ENCODE measurements at regions not wholly inside any gene's neighbourhood (a gene's known extent, or its start where the extent isn't known, plus 50 kb on each side); places are given as distances from the start of the nearest gene placed in this dataset.

DNA sequence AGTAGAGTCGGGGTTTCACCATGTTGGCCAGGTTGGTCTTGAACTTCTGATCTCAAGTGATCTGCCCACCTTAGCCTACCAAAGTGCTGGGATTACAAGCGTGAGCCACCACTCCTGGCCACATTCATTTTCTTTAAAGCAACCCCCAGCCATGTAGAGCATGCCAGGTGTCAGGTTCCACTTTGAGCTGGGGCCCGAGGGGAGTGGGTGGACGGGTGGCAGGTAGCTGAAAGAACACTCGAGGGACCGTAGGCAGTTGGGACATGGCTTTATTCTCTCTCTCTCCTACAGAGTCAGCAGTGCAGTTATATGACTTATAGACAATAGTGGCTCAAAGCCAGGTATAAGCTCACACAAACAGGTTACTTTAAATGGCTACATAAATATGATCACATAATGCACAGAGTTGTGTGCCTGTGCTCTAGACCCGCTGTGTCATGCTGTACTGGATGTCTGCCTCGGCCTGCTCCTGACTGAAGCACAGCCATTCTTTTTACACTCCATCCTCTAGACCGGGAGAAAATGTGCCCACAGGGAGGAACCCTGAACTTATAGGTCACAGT, 60.5 kb upstream of the FAM120A start:
- no peak overlapping the region for H3K4me3 ChIP-seq
- TF ChIP-seq POLR2A (IDR thresholded peaks at IDR 0.05): no peak
- TF ChIP-seq, protein P1, sequence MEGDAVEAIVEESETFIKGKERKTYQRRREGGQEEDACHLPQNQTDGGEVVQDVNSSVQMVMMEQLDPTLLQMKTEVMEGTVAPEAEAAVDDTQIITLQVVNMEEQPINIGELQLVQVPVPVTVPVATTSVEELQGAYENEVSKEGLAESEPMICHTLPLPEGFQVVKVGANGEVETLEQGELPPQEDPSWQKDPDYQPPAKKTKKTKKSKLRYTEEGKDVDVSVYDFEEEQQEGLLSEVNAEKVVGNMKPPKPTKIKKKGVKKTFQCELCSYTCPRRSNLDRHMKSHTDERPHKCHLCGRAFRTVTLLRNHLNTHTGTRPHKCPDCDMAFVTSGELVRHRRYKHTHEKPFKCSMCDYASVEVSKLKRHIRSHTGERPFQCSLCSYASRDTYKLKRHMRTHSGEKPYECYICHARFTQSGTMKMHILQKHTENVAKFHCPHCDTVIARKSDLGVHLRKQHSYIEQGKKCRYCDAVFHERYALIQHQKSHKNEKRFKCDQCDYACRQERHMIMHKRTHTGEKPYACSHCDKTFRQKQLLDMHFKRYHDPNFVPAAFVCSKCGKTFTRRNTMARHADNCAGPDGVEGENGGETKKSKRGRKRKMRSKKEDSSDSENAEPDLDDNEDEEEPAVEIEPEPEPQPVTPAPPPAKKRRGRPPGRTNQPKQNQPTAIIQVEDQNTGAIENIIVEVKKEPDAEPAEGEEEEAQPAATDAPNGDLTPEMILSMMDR (IDR thresholded peaks at IDR 0.05): no peak
- TF ChIP-seq POLR2AphosphoS5 (IDR thresholded peaks at IDR 0.05): no peak
- intact Hi-C loops (cut with DNase I; ENCODE audit: low total_unique reads): no loop called here
- no peaks in the 10 kb centered on the region for H3K9me3 ChIP-seq
- no peak overlapping the region for H3K27ac ChIP-seq
- DNase-seq (ENCODE audit: low spot score in 2 of 2): no peak
- H3K36me3 ChIP-seq: no peaks in the 10 kb centered on the region
- H3K4me1 ChIP-seq: no peaks in the 10 kb centered on the region
- H3K27me3 ChIP-seq: no peaks in the 10 kb centered on the region

DNA sequence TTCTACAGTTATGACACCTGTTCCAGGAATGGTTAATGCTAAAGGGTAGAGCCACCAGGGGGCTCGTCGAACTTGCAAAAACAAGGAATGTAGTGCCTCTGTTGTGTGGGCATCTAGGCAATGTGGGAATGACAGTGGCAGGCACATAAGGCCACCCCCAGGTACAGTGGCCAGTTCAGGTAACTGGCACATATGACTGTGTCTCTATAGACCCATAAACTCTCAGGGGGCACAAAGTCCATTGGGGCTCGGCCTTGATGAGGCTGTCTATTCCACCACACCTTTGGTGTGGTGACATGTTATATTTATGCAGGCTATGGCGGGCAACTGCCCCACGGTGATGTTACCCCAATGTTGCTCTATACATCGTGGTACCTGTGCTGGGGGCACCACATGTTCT, 59.6 kb upstream of the FAM120A start:
- TF ChIP-seq POLR2A (IDR thresholded peaks at IDR 0.05): no peak
- no peak for TF ChIP-seq POLR2AphosphoS5 (IDR thresholded peaks at IDR 0.05)
- TF ChIP-seq, protein P1 (IDR thresholded peaks at IDR 0.05): no peak
- H3K27me3 ChIP-seq: no peaks in the 10 kb centered on the region
- no peak overlapping the region for H3K27ac ChIP-seq
- intact Hi-C loops (cut with DNase I; ENCODE audit: low total_unique reads): no loop called here
- no peak for DNase-seq (ENCODE audit: low spot score in 2 of 2)
- H3K36me3 ChIP-seq: no peaks in the 10 kb centered on the region
- H3K4me1 ChIP-seq: no peaks in the 10 kb centered on the region
- H3K4me3 ChIP-seq: no peak overlapping the region
- no peaks in the 10 kb centered on the region for H3K9me3 ChIP-seq

DNA sequence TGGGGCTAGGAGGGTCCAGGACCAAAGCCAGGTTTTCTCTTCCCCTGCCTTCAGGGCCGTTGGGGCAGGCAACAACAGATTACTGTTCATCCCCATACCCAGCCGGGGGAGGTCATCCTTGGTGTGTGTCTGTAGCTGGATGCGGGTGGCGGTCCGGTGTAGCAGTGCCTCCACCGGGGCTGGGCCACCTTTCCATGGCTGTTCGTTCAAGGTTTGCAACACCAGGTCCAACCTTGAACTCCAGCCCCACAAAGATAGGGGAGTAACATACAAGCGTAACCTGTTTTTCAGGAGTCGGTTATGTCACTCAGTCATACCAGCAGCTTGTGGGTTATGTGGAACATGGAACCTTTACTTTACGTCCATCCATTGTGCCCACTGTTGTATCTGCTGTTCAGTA, 58.5 kb upstream of the FAM120A start:
- no peaks in the 10 kb centered on the region for H3K9me3 ChIP-seq
- no peaks in the 10 kb centered on the region for H3K36me3 ChIP-seq
- H3K27ac ChIP-seq: no peak overlapping the region
- no peak overlapping the region for H3K4me3 ChIP-seq
- TF ChIP-seq POLR2A (IDR thresholded peaks at IDR 0.05): no peak
- no peaks in the 10 kb centered on the region for H3K4me1 ChIP-seq
- intact Hi-C loops (cut with DNase I; ENCODE audit: low total_unique reads): no loop called here
- H3K27me3 ChIP-seq: no peaks in the 10 kb centered on the region
- no peak for DNase-seq (ENCODE audit: low spot score in 2 of 2)
